Thyroid gland (tissue), 4 donors: ENCODE measurements at regions not wholly inside any gene's neighbourhood (a gene's known extent, or its start where the extent isn't known, plus 50 kb on each side); places are given as distances from the start of the nearest gene placed in this dataset.
A peak's percentile ranks its signal among the peaks of the same experiment; 100 is the strongest.

ENCODE experiments used
- DNase-seq, 2 donors: peaks; one replicate each; pipeline ENCODE4 v3.0.0-alpha.2; 2019
- H3K27ac ChIP-seq, 3 donors: fragments of 200-600 bp; sonication (generic); 1 replicate in 2 of 3; 2 replicates in 1 of 3; pipeline ENCODE4 v1.5.1; 2016 to 2019; ENCODE audit warnings: mild to moderate bottlenecking in 1 of 3, moderate library complexity in 1 of 3
- H3K27me3 ChIP-seq: fragments of 200-600 bp; sonication (generic); one replicate; pipeline ENCODE4 v1.5.1; 2019
- H3K36me3 ChIP-seq, 2 donors: fragments of 200-600 bp; sonication (generic); one replicate each; pipeline ENCODE4 v1.5.1; 2016 to 2019
- H3K4me1 ChIP-seq, 2 donors: fragments of 200-600 bp; sonication (generic); one replicate each; pipeline ENCODE4 v1.5.1; 2017 to 2019
- H3K4me3 ChIP-seq, 3 donors: fragments of 200-600 bp; sonication (generic); replicated peaks in 1 of 3; 1 replicate in 2 of 3; 2 replicates in 1 of 3; pipeline ENCODE4 v1.5.1; 2016; ENCODE audit warnings: mild to moderate bottlenecking in 1 of 3
- H3K9me3 ChIP-seq: fragments of 200-600 bp; sonication (generic); one replicate; pipeline ENCODE4 v1.5.1; 2017
- POLR2A ChIP-seq, 2 donors: fragments of 450-650 bp; IDR thresholded peaks; one replicate each; pipeline ENCODE4 v1.6.1; 2017; ENCODE audit warnings: antibody characterized with exemption in 2 of 2, mild to moderate bottlenecking in 2 of 2, moderate library complexity in 1 of 2
- WGBS, 2 donors: methylation state at CpG; one replicate each; pipeline ENCODE4 v1.1.5; 2017; 5-methylcytosine and 5-hydroxymethylcytosine counted together
- intact Hi-C: fragments of 100-400 bp; cut with DNase I; formaldehyde crosslinking; loops from one replicate; pipeline ENCODE4 v1.15.1; 2023
- TF ChIP-seq, protein P1 (sequence below), 6 experiments: fragments of 200-600 bp in 3 of 6; fragments of 450-650 bp in 3 of 6; sonication (generic) in 3 of 6; IDR thresholded peaks; one replicate each; pipeline ENCODE4 v1.5.1; 2016 to 2019; ENCODE audit warnings: antibody characterized with exemption in 6 of 6, mild to moderate bottlenecking in 2 of 6, inconsistent platforms in 1 of 6, moderate library complexity in 1 of 6

GRCh38 chr3:194009019-194009418, 126.9 kb upstream of the HES1 start:
- Histone ChIP-seq H3K36me3 (no peaks in the 10 kb centered on the region), H3K4me1 (peaks cover 21 to 35% of the 10 kb centered on the region in 2 donors), H3K9me3 (no peaks in the 10 kb centered on the region), H3K4me3 (no peak overlapping the region), H3K27ac (peak overlapping the region; percentile 72 to 87 (median 77)), H3K27me3 (no peaks in the 10 kb centered on the region)
- no peak for TF ChIP-seq POLR2A (IDR thresholded peaks at IDR 0.05)
- TF ChIP-seq, protein P1, sequence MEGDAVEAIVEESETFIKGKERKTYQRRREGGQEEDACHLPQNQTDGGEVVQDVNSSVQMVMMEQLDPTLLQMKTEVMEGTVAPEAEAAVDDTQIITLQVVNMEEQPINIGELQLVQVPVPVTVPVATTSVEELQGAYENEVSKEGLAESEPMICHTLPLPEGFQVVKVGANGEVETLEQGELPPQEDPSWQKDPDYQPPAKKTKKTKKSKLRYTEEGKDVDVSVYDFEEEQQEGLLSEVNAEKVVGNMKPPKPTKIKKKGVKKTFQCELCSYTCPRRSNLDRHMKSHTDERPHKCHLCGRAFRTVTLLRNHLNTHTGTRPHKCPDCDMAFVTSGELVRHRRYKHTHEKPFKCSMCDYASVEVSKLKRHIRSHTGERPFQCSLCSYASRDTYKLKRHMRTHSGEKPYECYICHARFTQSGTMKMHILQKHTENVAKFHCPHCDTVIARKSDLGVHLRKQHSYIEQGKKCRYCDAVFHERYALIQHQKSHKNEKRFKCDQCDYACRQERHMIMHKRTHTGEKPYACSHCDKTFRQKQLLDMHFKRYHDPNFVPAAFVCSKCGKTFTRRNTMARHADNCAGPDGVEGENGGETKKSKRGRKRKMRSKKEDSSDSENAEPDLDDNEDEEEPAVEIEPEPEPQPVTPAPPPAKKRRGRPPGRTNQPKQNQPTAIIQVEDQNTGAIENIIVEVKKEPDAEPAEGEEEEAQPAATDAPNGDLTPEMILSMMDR (IDR thresholded peaks at IDR 0.05): no peak
- intact Hi-C loops: no loop called here
- DNase-seq: peak; percentile 63 to 67
- 41 to 43% methylated on average over 5 of the region's 5 CpGs for WGBS, 2 donors

DNA sequence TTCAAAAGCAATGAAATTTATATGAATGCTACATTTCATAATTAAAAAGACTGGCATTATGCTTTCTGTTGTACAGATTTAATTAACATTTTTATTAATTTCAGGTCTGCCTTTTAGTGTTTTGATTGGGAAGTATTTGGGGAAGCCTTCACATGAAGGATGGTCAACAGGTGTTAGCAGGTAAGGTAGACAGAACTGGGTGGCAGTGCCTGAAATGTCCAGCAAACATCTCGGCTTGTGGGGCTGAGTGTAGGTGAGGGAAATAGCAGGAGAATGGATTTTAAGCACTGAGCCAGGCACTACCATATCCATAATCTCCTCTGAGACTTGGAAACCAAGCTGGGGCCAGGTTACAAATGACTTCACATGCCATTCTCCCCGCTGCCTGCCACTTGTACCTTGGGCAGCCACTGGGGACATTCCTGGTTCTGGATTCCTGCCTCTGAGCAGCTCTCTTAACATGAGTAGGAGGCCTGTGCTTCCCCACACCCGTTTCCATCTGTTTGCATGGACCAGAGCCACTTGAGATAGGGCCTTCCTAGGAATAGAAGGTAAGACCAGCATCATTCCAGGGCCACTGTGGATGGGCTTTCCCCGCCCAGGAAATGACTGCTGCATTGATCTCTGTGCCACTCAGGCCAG, 125.9 kb upstream of the HES1 start:
- no peaks in the 10 kb centered on the region for H3K27me3 ChIP-seq
- intact Hi-C loops: no loop called here
- peak; percentile 95 for DNase-seq
- TF ChIP-seq, protein P1 (IDR thresholded peaks at IDR 0.05): peak in 4 of 6 experiments; percentile 39 to 62 (median 48)
- peak in 1 of 2 donors; percentile 31 for TF ChIP-seq POLR2A (IDR thresholded peaks at IDR 0.05)
- 39 to 51% methylated on average over 4 of the region's 4 CpGs for whole genome bisulfite sequencing, 2 donors
- H3K36me3 ChIP-seq: no peaks in the 10 kb centered on the region
- H3K4me3 ChIP-seq: no peak overlapping the region
- H3K4me1 ChIP-seq: peaks cover 20 to 26% of the 10 kb centered on the region in 2 donors
- no peaks in the 10 kb centered on the region for H3K9me3 ChIP-seq
- H3K27ac ChIP-seq: peak overlapping the region; percentile 72 to 87 (median 77)

- TF ChIP-seq POLR2A (IDR thresholded peaks at IDR 0.05): no peak
- TF ChIP-seq, protein P1 (IDR thresholded peaks at IDR 0.05): no peak
- intact Hi-C loops: no loop called here
- Histone ChIP-seq H3K27ac (no peak overlapping the region), H3K27me3 (no peaks in the 10 kb centered on the region), H3K4me1 (peaks cover 20% of the 10 kb centered on the region in 2 donors), H3K36me3 (no peaks in the 10 kb centered on the region), H3K4me3 (no peak overlapping the region), H3K9me3 (no peaks in the 10 kb centered on the region)
- no peak for DNase-seq
- WGBS, 2 donors: 93 to 97% methylated on average over 3 of the region's 3 CpGs
Observed at GRCh38 chr3:194011807-194012206, 124.1 kb upstream of the HES1 start.

- TF ChIP-seq, protein P1 (IDR thresholded peaks at IDR 0.05): no peak
- no peak for TF ChIP-seq POLR2A (IDR thresholded peaks at IDR 0.05)
- 81 to 91% methylated on average over 4 of the region's 4 CpGs for WGBS, 2 donors
- Histone ChIP-seq H3K4me3 (no peak overlapping the region), H3K36me3 (no peaks in the 10 kb centered on the region), H3K9me3 (no peaks in the 10 kb centered on the region), H3K27me3 (no peaks in the 10 kb centered on the region), H3K27ac (no peak overlapping the region), H3K4me1 (peaks cover 16 to 20% of the 10 kb centered on the region in 2 donors)
- intact Hi-C loops: no loop called here
- peak in 1 of 2 donors; percentile 34 for DNase-seq
Observed at GRCh38 chr3:194013928-194014327, 122.0 kb upstream of the HES1 start.

GRCh38 chr3:194014756-194015155, 121.2 kb upstream of the HES1 start:
- no peak for TF ChIP-seq POLR2A (IDR thresholded peaks at IDR 0.05)
- TF ChIP-seq, protein P1 (IDR thresholded peaks at IDR 0.05): no peak
- 64 to 77% methylated on average over 4 of the region's 4 CpGs for WGBS, 2 donors
- no peaks in the 10 kb centered on the region for H3K9me3 ChIP-seq
- H3K36me3 ChIP-seq: no peaks in the 10 kb centered on the region
- no peak for DNase-seq
- no peak overlapping the region for H3K27ac ChIP-seq
- no peaks in the 10 kb centered on the region for H3K27me3 ChIP-seq
- H3K4me3 ChIP-seq: no peak overlapping the region
- intact Hi-C loops: no loop called here
- peaks cover 8 to 13% of the 10 kb centered on the region in 2 donors for H3K4me1 ChIP-seq
